H1 (cell line): ENCODE measurements at regions not wholly inside any gene's neighbourhood (a gene's known extent, or its start where the extent isn't known, plus 50 kb on each side); places are given as distances from the start of the nearest gene placed in this dataset.

Experiments used
- CTCF ChIA-PET: fragments of 300-600 bp; sonication (Branson Sonifier 250); formaldehyde crosslinking; loops from one replicate; lab custom pipeline; 2021; ENCODE audit not compliant: partially characterized antibody; lab: Charles Lee
- POLR2A ChIA-PET: fragments of 300-600 bp; sonication (Branson Sonifier 250); formaldehyde crosslinking; loops from one replicate; lab custom pipeline; 2021; ENCODE audit warnings: inconsistent platforms; ENCODE audit not compliant: partially characterized antibody; lab: Charles Lee
- DNase-seq, 2 experiments: peaks; one replicate each; pipeline versions ENCODE4 v3.0.0 to v3.0.0-alpha.2; 2010 to 2022; ENCODE audit warnings: low spot score in 2 of 2, low read depth in 1 of 2, mixed read lengths in 1 of 2
- FAIRE-seq: peaks from 2 replicates; lab custom pipeline; 2011; peaks lifted over from hg19 to GRCh38; lab: Jason Lieb, UNC
- H2AFZ ChIP-seq: 2 replicates; pipeline ENCODE4 v1.8.1; 2012; ENCODE audit warnings: low read length, inconsistent platforms
- H2AK5ac ChIP-seq: 2 replicates; pipeline ENCODE4 v1.6.1; 2013; ENCODE audit warnings: low read depth, low read length
- H2BK120ac ChIP-seq: replicated peaks from 2 replicates; pipeline ENCODE3; 2013; ENCODE audit warnings: low read depth, low read length, inconsistent platforms
- H2BK12ac ChIP-seq: 2 replicates; pipeline ENCODE4 v1.6.1; 2013; ENCODE audit warnings: low read depth, low read length
- H2BK15ac ChIP-seq: 2 replicates; pipeline ENCODE4 v1.6.1; 2013; ENCODE audit warnings: low read length
- H2BK20ac ChIP-seq: 2 replicates; pipeline ENCODE4 v1.6.1; 2013; ENCODE audit warnings: low read length
- H2BK5ac ChIP-seq: 2 replicates; pipeline ENCODE4 v1.6.1; 2013; ENCODE audit warnings: low read depth, low read length
- H3K14ac ChIP-seq: 2 replicates; pipeline ENCODE4 v1.6.1; 2013; ENCODE audit warnings: inconsistent platforms; ENCODE audit not compliant: insufficient read length
- H3K18ac ChIP-seq: 2 replicates; pipeline ENCODE4 v1.6.1; 2013; ENCODE audit warnings: low read length; ENCODE audit errors: extremely low read depth
- H3K23ac ChIP-seq: 2 replicates; pipeline ENCODE4 v1.6.1; 2013; ENCODE audit warnings: inconsistent platforms; ENCODE audit not compliant: insufficient read length
- H3K23me2 ChIP-seq: 2 replicates; pipeline ENCODE4 v1.6.1; 2013; ENCODE audit warnings: low read depth, low read length
- H3K27ac ChIP-seq: 2 replicates; pipeline ENCODE4 v1.6.1; 2011; ENCODE audit warnings: low read depth, low read length, inconsistent platforms
- H3K27me3 ChIP-seq, 4 experiments: replicated peaks in 1 of 4; 1 replicate in 1 of 4; 2 replicates in 3 of 4; pipeline versions ENCODE4 v1.6.1 to v1.8.1; 2011 to 2013; ENCODE audit warnings: low read length in 3 of 4, mild to moderate bottlenecking in 3 of 4, inconsistent platforms in 2 of 4, mixed read lengths in 2 of 4, moderate library complexity in 1 of 4; ENCODE audit not compliant: control insufficient read depth in 3 of 4, insufficient read depth in 3 of 4; ENCODE audit errors: extremely low read depth in 1 of 4
- H3K36me3 ChIP-seq, 4 experiments: 2 replicates each; pipeline versions ENCODE4 v1.6.1 to v1.8.1; 2011 to 2013; ENCODE audit warnings: mild to moderate bottlenecking in 4 of 4, low read length in 3 of 4, moderate library complexity in 2 of 4, control low read depth in 1 of 4, inconsistent platforms in 1 of 4; ENCODE audit not compliant: insufficient read depth in 4 of 4, control insufficient read depth in 2 of 4
- H3K4ac ChIP-seq: replicated peaks from 2 replicates; pipeline ENCODE3; 2013; ENCODE audit warnings: low read length, low read depth, mixed read lengths, inconsistent platforms; ENCODE audit not compliant: insufficient read length
- H3K4me1 ChIP-seq, 4 experiments: replicated peaks in 1 of 4; 1 replicate in 1 of 4; 2 replicates in 3 of 4; pipeline versions ENCODE4 v1.6.1 to v1.8.1; 2011 to 2013; ENCODE audit warnings: low read length in 3 of 4, inconsistent platforms in 2 of 4, mixed read lengths in 1 of 4; ENCODE audit not compliant: insufficient read depth in 4 of 4, control insufficient read depth in 3 of 4
- H3K4me2 ChIP-seq, 2 experiments: 2 replicates each; pipeline versions ENCODE4 v1.6.1 to v1.8.1; 2011 to 2013; ENCODE audit warnings: low read depth in 2 of 2, low read length in 2 of 2, control low read depth in 1 of 2, inconsistent platforms in 1 of 2, mild to moderate bottlenecking in 1 of 2; ENCODE audit not compliant: insufficient read depth in 1 of 2
- H3K4me3 ChIP-seq, 4 experiments: fragments of 200-600, 300-600 bp in 1 of 4; sonication (generic), shearing (Covaris generic), sonication (Bioruptor Twin) in 1 of 4; 2 replicates each; pipeline versions ENCODE4 v1.5.1 to v1.8.1; 2011 to 2016; ENCODE audit warnings: low read length in 4 of 4, low read depth in 3 of 4, control low read depth in 2 of 4, inconsistent platforms in 2 of 4, mild to moderate bottlenecking in 2 of 4, mixed read lengths in 1 of 4, moderate library complexity in 1 of 4; ENCODE audit not compliant: insufficient read depth in 2 of 4; ENCODE audit errors: extremely low read depth in 1 of 4
- H3K56ac ChIP-seq: replicated peaks from 2 replicates; pipeline ENCODE3; 2013; ENCODE audit warnings: low read depth, mild to moderate bottlenecking, mixed read lengths, low read length, inconsistent platforms; ENCODE audit not compliant: insufficient read length
- H3K79me1 ChIP-seq: 2 replicates; pipeline ENCODE4 v1.6.1; 2013; ENCODE audit warnings: low read depth, low read length, control low read depth
- H3K79me2 ChIP-seq, 2 experiments: 2 replicates each; pipeline versions ENCODE4 v1.6.1 to v1.8.1; 2012 to 2013; ENCODE audit warnings: low read length in 2 of 2, mild to moderate bottlenecking in 2 of 2, inconsistent platforms in 1 of 2; ENCODE audit not compliant: insufficient read depth in 2 of 2, control insufficient read depth in 1 of 2
- H3K9ac ChIP-seq, 4 experiments: replicated peaks in 1 of 4; 1 replicate in 1 of 4; 2 replicates in 3 of 4; pipeline versions ENCODE4 v1.6.1 to v1.8.1; 2011 to 2013; ENCODE audit warnings: low read depth in 3 of 4, low read length in 3 of 4, control low read depth in 2 of 4, mild to moderate bottlenecking in 2 of 4, moderate library complexity in 2 of 4, inconsistent platforms in 1 of 4; ENCODE audit errors: extremely low read depth in 1 of 4
- H3K9me3 ChIP-seq, 2 experiments: 2 replicates each; pipeline versions ENCODE4 v1.6.1 to v1.8.1; 2012 to 2013; ENCODE audit warnings: mild to moderate bottlenecking in 2 of 2, moderate library complexity in 2 of 2, control low read depth in 1 of 2, inconsistent platforms in 1 of 2, low read depth in 1 of 2, low read length in 1 of 2, mixed read lengths in 1 of 2; ENCODE audit not compliant: insufficient read depth in 2 of 2
- H4K20me1 ChIP-seq, 2 experiments: replicated peaks in 1 of 2; 2 replicates each; pipeline versions ENCODE3 to v1.8.1; 2011 to 2013; ENCODE audit warnings: inconsistent platforms in 2 of 2, low read length in 2 of 2, mild to moderate bottlenecking in 1 of 2; ENCODE audit not compliant: insufficient read depth in 2 of 2, control insufficient read depth in 1 of 2
- H4K5ac ChIP-seq: 2 replicates; pipeline ENCODE4 v1.6.1; 2013; ENCODE audit warnings: low read length, low read depth, mixed read lengths, inconsistent platforms; ENCODE audit not compliant: insufficient read length
- H4K8ac ChIP-seq: 2 replicates; pipeline ENCODE4 v1.8.0; 2013; ENCODE audit warnings: mild to moderate bottlenecking, moderate library complexity, low read length, inconsistent platforms; ENCODE audit not compliant: insufficient read depth; ENCODE audit errors: extremely low read depth
- H4K91ac ChIP-seq: replicated peaks from 2 replicates; pipeline ENCODE3; 2013; ENCODE audit warnings: low read length, mixed read lengths, inconsistent platforms; ENCODE audit not compliant: insufficient read length
- PHF8 ChIP-seq: fragments of 200-600 bp; sonication (generic); conservative IDR thresholded peaks from 2 replicates; pipeline ENCODE4 v1.7.1; 2012; ENCODE audit warnings: low read depth, mild to moderate bottlenecking, inconsistent platforms, low read length, moderate library complexity
- WGBS, 2 experiments: shearing (Covaris generic) in 1 of 2; methylation state at CpG; one replicate each; pipeline versions ENCODE4 v1.1.6 to v1.1.7; 2013 to 2015; ENCODE audit warnings: low lambda C conversion rate in 2 of 2, mixed read lengths in 2 of 2, inconsistent platforms in 1 of 2, low coverage in 1 of 2, missing lambda C conversion rate in 1 of 2; ENCODE audit not compliant: insufficient replicate concordance in 2 of 2, insufficient coverage in 1 of 2, insufficient read length in 1 of 2; ENCODE audit errors: extremely low coverage in 1 of 2, missing lambda C conversion rate in 1 of 2; 5-methylcytosine and 5-hydroxymethylcytosine counted together

DNA sequence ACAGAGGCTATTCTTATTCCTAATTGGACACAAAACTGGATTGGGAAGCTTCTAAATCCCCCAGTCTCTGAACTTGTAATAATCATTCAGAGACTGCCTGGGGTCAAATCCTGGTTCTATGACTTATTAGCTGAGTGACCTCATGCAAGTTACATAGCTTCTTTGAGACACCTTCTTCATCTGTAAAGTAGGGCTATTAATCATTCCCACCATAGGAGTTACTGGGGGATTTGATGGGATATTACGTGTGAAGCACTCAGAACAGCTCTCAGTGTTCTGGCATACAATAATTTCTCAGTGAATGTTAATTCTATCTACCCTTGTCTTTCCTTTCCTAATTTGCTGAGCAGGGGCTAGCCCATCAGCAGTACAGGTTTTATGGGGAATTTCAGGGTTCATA is 256.7 kb upstream of the TNP1 start:
- FAIRE-seq (no peak), DNase-seq (no peak)
- no peaks in the 10 kb centered on the region for H3K9me3 ChIP-seq
- no peak overlapping the region for H4K8ac ChIP-seq
- no peak overlapping the region for H3K4me2 ChIP-seq
- no peaks in the 10 kb centered on the region for H3K4me1 ChIP-seq
- no peaks in the 10 kb centered on the region for H3K27me3 ChIP-seq
- no peaks in the 10 kb centered on the region for H3K79me2 ChIP-seq
- no peak overlapping the region for H2AFZ ChIP-seq
- WGBS, 2 experiments = 82% methylated on average over 1 of the region's 1 CpG; no CpG with 5 or more reads in 1 of the 2 experiments
- H3K23ac ChIP-seq = no peak overlapping the region
- no peak overlapping the region for H3K18ac ChIP-seq
- no peak overlapping the region for H3K4me3 ChIP-seq
- H3K56ac ChIP-seq = no peak overlapping the region
- no peak overlapping the region for H2BK120ac ChIP-seq
- H4K91ac ChIP-seq = no peak overlapping the region
- H3K23me2 ChIP-seq = no peaks in the 10 kb centered on the region; the same call in 1 of the 2 replicates
- no peaks in the 10 kb centered on the region for H3K36me3 ChIP-seq
- no peak overlapping the region for H2BK15ac ChIP-seq
- no peak overlapping the region for H2BK20ac ChIP-seq
- CTCF ChIA-PET = interaction anchor here (1.0 to 1.7 kb wide), 2 partner anchors 9 to 210 kb away, joined by 3 to 12 read pairs; no protein-coding TSS in a partner anchor
- H3K4ac ChIP-seq = no peak overlapping the region
- POLR2A ChIA-PET = no interaction called here
- no peak overlapping the region for H3K14ac ChIP-seq
- H3K79me1 ChIP-seq = no peaks in the 10 kb centered on the region
- no peaks in the 10 kb centered on the region for H4K20me1 ChIP-seq
- no peak overlapping the region for H4K5ac ChIP-seq
- H3K9ac ChIP-seq = no peak overlapping the region
- no peak overlapping the region for H2AK5ac ChIP-seq
- TF ChIP-seq PHF8 = no peak
- no peak overlapping the region for H2BK5ac ChIP-seq
- no peak overlapping the region for H3K27ac ChIP-seq
- no peak overlapping the region for H2BK12ac ChIP-seq
